ENCODE measurements at regions not wholly inside any gene's neighbourhood (a gene's known extent, or its start where the extent isn't known, plus 50 kb on each side); places are given as distances from the start of the nearest gene placed in this dataset.

- Histone ChIP-seq H3K4me3 (no peak overlapping the region), H3K27me3 (replicated peaks) (no peaks in the 10 kb centered on the region), H3K4me1 (replicated peaks) (no peaks in the 10 kb centered on the region), H3K27ac (no peak overlapping the region), H3K36me3 (no peaks in the 10 kb centered on the region), H3K9me3 (replicated peaks) (0 out of 2 replicates have a peak, but pooled peaks cover 4% of the 10 kb centered on the region)
- no peak for DNase-seq (ENCODE audit: low read depth in 1 of 2, low spot score in 2 of 2)
Observed at GRCh38 chr10:121057269-121057668, 206.1 kb downstream of the WDR11 start.

GRCh38 chr10:121058082-121058481 is 206.9 kb downstream of the WDR11 start:
- Histone ChIP-seq H3K4me3 (no peak overlapping the region), H3K27me3 (replicated peaks) (no peaks in the 10 kb centered on the region), H3K36me3 (no peaks in the 10 kb centered on the region), H3K4me1 (replicated peaks) (no peaks in the 10 kb centered on the region), H3K27ac (no peak overlapping the region), H3K9me3 (replicated peaks) (0 out of 2 replicates have a peak, but pooled peaks cover 4% of the 10 kb centered on the region)
- DNase-seq (ENCODE audit: low read depth in 1 of 2, low spot score in 2 of 2), result no peak

GRCh38 chr10:121059351-121059750 is 208.2 kb downstream of the WDR11 start:
- H3K9me3 ChIP-seq (replicated peaks), result 0 out of 2 replicates have a peak, but pooled peaks cover 4% of the 10 kb centered on the region
- DNase-seq (ENCODE audit: low read depth in 1 of 2, low spot score in 2 of 2), result no peak
- H3K27ac ChIP-seq, result no peak overlapping the region
- H3K36me3 ChIP-seq, result no peaks in the 10 kb centered on the region
- H3K27me3 ChIP-seq (replicated peaks), result no peaks in the 10 kb centered on the region
- H3K4me3 ChIP-seq, result no peak overlapping the region
- no peaks in the 10 kb centered on the region for H3K4me1 ChIP-seq (replicated peaks)

- H3K27me3 ChIP-seq (replicated peaks), result no peaks in the 10 kb centered on the region
- no peaks in the 10 kb centered on the region for H3K4me1 ChIP-seq (replicated peaks)
- H3K4me3 ChIP-seq, result no peak overlapping the region
- H3K9me3 ChIP-seq (replicated peaks), result peaks cover 8% of the 10 kb centered on the region; the same call in 1 of the 2 replicates
- H3K36me3 ChIP-seq, result no peaks in the 10 kb centered on the region
- H3K27ac ChIP-seq, result no peak overlapping the region
- no peak for DNase-seq (ENCODE audit: low read depth in 1 of 2, low spot score in 2 of 2)
Observed at GRCh38 chr10:121062115-121062514, 211.0 kb downstream of the WDR11 start.

GRCh38 chr10:121063744-121064143 is 212.6 kb downstream of the WDR11 start:
- H3K9me3 ChIP-seq (replicated peaks), result peaks cover 8% of the 10 kb centered on the region; the same call in 1 of the 2 replicates

GRCh38 chr10:121064491-121064890 is 213.3 kb downstream of the WDR11 start:
- H3K4me3 ChIP-seq, result no peak overlapping the region
- H3K36me3 ChIP-seq, result no peaks in the 10 kb centered on the region
- no peak overlapping the region for H3K27ac ChIP-seq
- H3K27me3 ChIP-seq (replicated peaks), result no peaks in the 10 kb centered on the region
- H3K9me3 ChIP-seq (replicated peaks), result peaks cover 4% of the 10 kb centered on the region; the same call in 1 of the 2 replicates
- no peak for DNase-seq (ENCODE audit: low read depth in 1 of 2, low spot score in 2 of 2)
- H3K4me1 ChIP-seq (replicated peaks), result no peaks in the 10 kb centered on the region

More at GRCh38 chr10:121063744-121064143, 212.6 kb downstream of the WDR11 start:
- DNase-seq (ENCODE audit: low read depth in 1 of 2, low spot score in 2 of 2), result no peak
- no peaks in the 10 kb centered on the region for H3K36me3 ChIP-seq
- no peaks in the 10 kb centered on the region for H3K4me1 ChIP-seq (replicated peaks)
- no peak overlapping the region for H3K4me3 ChIP-seq
- H3K27me3 ChIP-seq (replicated peaks), result no peaks in the 10 kb centered on the region
- H3K27ac ChIP-seq, result no peak overlapping the region

GRCh38 chr10:121065330-121065729 is 214.2 kb downstream of the WDR11 start:
- Histone ChIP-seq H3K9me3 (replicated peaks) (peaks cover 4% of the 10 kb centered on the region; the same call in 1 of the 2 replicates), H3K36me3 (no peaks in the 10 kb centered on the region), H3K27me3 (replicated peaks) (no peaks in the 10 kb centered on the region), H3K4me1 (replicated peaks) (no peaks in the 10 kb centered on the region), H3K27ac (no peak overlapping the region), H3K4me3 (no peak overlapping the region)
- DNase-seq (ENCODE audit: low read depth in 1 of 2, low spot score in 2 of 2), result no peak

- Histone ChIP-seq H3K9me3 (replicated peaks) (peaks cover 6% of the 10 kb centered on the region; the same call in 1 of the 2 replicates), H3K27me3 (replicated peaks) (no peaks in the 10 kb centered on the region), H3K4me3 (no peak overlapping the region), H3K4me1 (replicated peaks) (no peaks in the 10 kb centered on the region), H3K36me3 (no peaks in the 10 kb centered on the region), H3K27ac (no peak overlapping the region)
- DNase-seq (ENCODE audit: low read depth in 1 of 2, low spot score in 2 of 2), result no peak
Observed at GRCh38 chr10:121069061-121069850, 218.1 kb downstream of the WDR11 start.

GRCh38 chr10:121070275-121071070 is 219.3 kb downstream of the WDR11 start:
- Histone ChIP-seq H3K4me3 (no peak overlapping the region), H3K27me3 (replicated peaks) (no peaks in the 10 kb centered on the region), H3K27ac (no peak overlapping the region), H3K9me3 (replicated peaks) (peaks cover 2% of the 10 kb centered on the region; the same call in 1 of the 2 replicates), H3K36me3 (no peaks in the 10 kb centered on the region), H3K4me1 (replicated peaks) (no peaks in the 10 kb centered on the region)
- DNase-seq (ENCODE audit: low read depth in 1 of 2, low spot score in 2 of 2), result no peak

- Histone ChIP-seq H3K4me3 (no peak overlapping the region), H3K27me3 (replicated peaks) (no peaks in the 10 kb centered on the region), H3K4me1 (replicated peaks) (no peaks in the 10 kb centered on the region), H3K36me3 (no peaks in the 10 kb centered on the region), H3K27ac (no peak overlapping the region), H3K9me3 (replicated peaks) (peaks cover 2% of the 10 kb centered on the region; the same call in 1 of the 2 replicates)
- no peak for DNase-seq (ENCODE audit: low read depth in 1 of 2, low spot score in 2 of 2)
Observed at GRCh38 chr10:121071901-121072300, 220.7 kb downstream of the WDR11 start.

GRCh38 chr10:121073728-121074127 is 222.6 kb downstream of the WDR11 start:
- no peak overlapping the region for H3K4me3 ChIP-seq
- peaks cover 2% of the 10 kb centered on the region; the same call in 1 of the 2 replicates for H3K9me3 ChIP-seq (replicated peaks)
- H3K27me3 ChIP-seq (replicated peaks), result no peaks in the 10 kb centered on the region
- no peak overlapping the region for H3K27ac ChIP-seq
- no peak for DNase-seq (ENCODE audit: low read depth in 1 of 2, low spot score in 2 of 2)
- H3K36me3 ChIP-seq, result no peaks in the 10 kb centered on the region
- no peaks in the 10 kb centered on the region for H3K4me1 ChIP-seq (replicated peaks)

GRCh38 chr10:121076776-121077715 is 225.9 kb downstream of the WDR11 start:
- Histone ChIP-seq H3K36me3 (no peaks in the 10 kb centered on the region), H3K4me1 (replicated peaks) (no peaks in the 10 kb centered on the region), H3K27ac (no peak overlapping the region), H3K4me3 (no peak overlapping the region), H3K27me3 (replicated peaks) (no peaks in the 10 kb centered on the region), H3K9me3 (replicated peaks) (no peaks in the 10 kb centered on the region; the same call in 1 of the 2 replicates)
- no peak for DNase-seq (ENCODE audit: low read depth in 1 of 2, low spot score in 2 of 2)

GRCh38 chr10:121078036-121078435 is 226.9 kb downstream of the WDR11 start:
- H3K27me3 ChIP-seq (replicated peaks), result no peaks in the 10 kb centered on the region
- no peak overlapping the region for H3K27ac ChIP-seq
- no peaks in the 10 kb centered on the region; the same call in 1 of the 2 replicates for H3K9me3 ChIP-seq (replicated peaks)
- DNase-seq (ENCODE audit: low read depth in 1 of 2, low spot score in 2 of 2), result no peak
- H3K4me1 ChIP-seq (replicated peaks), result no peaks in the 10 kb centered on the region
- H3K36me3 ChIP-seq, result no peaks in the 10 kb centered on the region
- no peak overlapping the region for H3K4me3 ChIP-seq

Measured in SJSA1 (cell line).